Lung (tissue), 11 donors: ENCODE measurements at regions not wholly inside any gene's neighbourhood (a gene's known extent, or its start where the extent isn't known, plus 50 kb on each side); places are given as distances from the start of the nearest gene placed in this dataset.

Source experiments
- ATAC-seq: fragments of 200-7000 bp; cut with Tn5 transposase; one replicate; pipeline ENCODE4 v1.9.1; 2020; ENCODE audit warnings: moderate number of reproducible peaks; ENCODE audit not compliant: insufficient read depth, low FRiP score
- DNase-seq, 3 donors: peaks; one replicate each; pipeline ENCODE4 v3.0.0-alpha.2; 2013 to 2017
- H3K27ac ChIP-seq, 2 donors: one replicate each; pipeline ENCODE4 v1.5.1; 2013; ENCODE audit warnings: mild to moderate bottlenecking in 2 of 2, moderate library complexity in 2 of 2, control low read depth in 1 of 2, inconsistent platforms in 1 of 2, low read depth in 1 of 2, low read length in 1 of 2
- H3K27me3 ChIP-seq, 3 donors: one replicate each; pipeline ENCODE4 v1.5.1; 2013; ENCODE audit warnings: low read length in 2 of 3; ENCODE audit not compliant: control insufficient read depth in 3 of 3, insufficient read depth in 3 of 3
- H3K36me3 ChIP-seq, 4 donors: one replicate each; pipeline ENCODE4 v1.5.1; 2013; ENCODE audit warnings: low read length in 4 of 4, mild to moderate bottlenecking in 1 of 4, moderate library complexity in 1 of 4; ENCODE audit not compliant: control insufficient read depth in 4 of 4, insufficient read depth in 4 of 4
- H3K4me1 ChIP-seq, 5 donors: one replicate each; pipeline ENCODE4 v1.5.1; 2013; ENCODE audit warnings: low read length in 5 of 5, mild to moderate bottlenecking in 2 of 5, moderate library complexity in 1 of 5; ENCODE audit not compliant: control insufficient read depth in 5 of 5, insufficient read depth in 5 of 5
- H3K4me3 ChIP-seq: one replicate; pipeline ENCODE4 v1.5.1; 2013; ENCODE audit warnings: mild to moderate bottlenecking, control low read depth, moderate library complexity
- H3K9ac ChIP-seq, 2 donors: one replicate each; pipeline ENCODE4 v1.5.1; 2013; ENCODE audit warnings: low read length in 2 of 2, control low read depth in 1 of 2; ENCODE audit not compliant: insufficient read depth in 1 of 2
- H3K9me3 ChIP-seq, 4 donors: one replicate each; pipeline ENCODE4 v1.5.1; 2013; ENCODE audit warnings: low read length in 3 of 4, mild to moderate bottlenecking in 1 of 4, moderate library complexity in 1 of 4; ENCODE audit not compliant: control insufficient read depth in 4 of 4, insufficient read depth in 3 of 4
- WGBS, 2 donors: extraction: QIAGEN DNeasy Blood & Tissue Kit; methylation state at CpG; one replicate each; pipeline ENCODE4 v1.1.7; 2013; 5-methylcytosine and 5-hydroxymethylcytosine counted together
- TF ChIP-seq, protein P1 (sequence below): IDR thresholded peaks from 2 replicates; pipeline ENCODE4 v1.5.1; 2012; ENCODE audit warnings: mild to moderate bottlenecking; ENCODE audit errors: control extremely low read depth, extremely low read depth
- donor health status: control.
- donor health status: control.
- donor health status: Bipolar disorder and iron deficiency.
- donor health status: healthy.
- donor health status: DM: yes; HTN: yes; CAD: no.

DNA sequence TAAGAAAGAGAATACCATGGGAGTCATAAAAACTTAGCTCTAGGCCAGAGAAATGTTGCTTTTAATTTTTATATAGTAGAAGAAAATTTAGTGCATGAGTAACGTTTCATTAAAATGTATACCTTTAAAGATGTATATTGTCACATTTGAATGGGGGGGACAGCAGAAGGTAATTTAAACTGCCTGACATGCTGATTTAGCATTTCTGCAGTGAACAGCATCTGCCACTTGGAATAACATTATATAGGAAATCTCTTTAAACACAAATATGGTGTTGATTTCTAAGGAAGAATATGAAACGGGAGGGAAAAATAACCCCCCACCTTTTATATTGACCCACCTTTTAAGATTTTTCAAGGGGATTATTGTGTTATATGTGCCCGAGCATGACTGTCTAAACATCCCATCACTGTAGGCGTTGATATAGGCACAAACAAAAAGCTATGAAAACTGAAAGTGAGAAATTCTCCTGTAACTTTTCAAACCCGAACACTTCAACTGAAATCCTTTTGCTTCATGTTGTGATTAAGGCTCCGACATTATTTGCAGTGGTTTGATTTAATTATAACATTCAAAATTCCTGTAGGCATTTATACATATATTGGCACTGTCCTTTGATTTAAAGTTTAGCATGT is 244.7 kb upstream of the CELF2 start:
- Histone ChIP-seq H3K9ac (no peak overlapping the region), H3K9me3 (peaks cover 0 to 1% (median 0%) of the 10 kb centered on the region in 4 donors), H3K4me1 (no peaks in the 10 kb centered on the region), H3K4me3 (no peak overlapping the region), H3K27ac (no peak overlapping the region), H3K27me3 (no peaks in the 10 kb centered on the region), H3K36me3 (no peaks in the 10 kb centered on the region)
- TF ChIP-seq, protein P1, sequence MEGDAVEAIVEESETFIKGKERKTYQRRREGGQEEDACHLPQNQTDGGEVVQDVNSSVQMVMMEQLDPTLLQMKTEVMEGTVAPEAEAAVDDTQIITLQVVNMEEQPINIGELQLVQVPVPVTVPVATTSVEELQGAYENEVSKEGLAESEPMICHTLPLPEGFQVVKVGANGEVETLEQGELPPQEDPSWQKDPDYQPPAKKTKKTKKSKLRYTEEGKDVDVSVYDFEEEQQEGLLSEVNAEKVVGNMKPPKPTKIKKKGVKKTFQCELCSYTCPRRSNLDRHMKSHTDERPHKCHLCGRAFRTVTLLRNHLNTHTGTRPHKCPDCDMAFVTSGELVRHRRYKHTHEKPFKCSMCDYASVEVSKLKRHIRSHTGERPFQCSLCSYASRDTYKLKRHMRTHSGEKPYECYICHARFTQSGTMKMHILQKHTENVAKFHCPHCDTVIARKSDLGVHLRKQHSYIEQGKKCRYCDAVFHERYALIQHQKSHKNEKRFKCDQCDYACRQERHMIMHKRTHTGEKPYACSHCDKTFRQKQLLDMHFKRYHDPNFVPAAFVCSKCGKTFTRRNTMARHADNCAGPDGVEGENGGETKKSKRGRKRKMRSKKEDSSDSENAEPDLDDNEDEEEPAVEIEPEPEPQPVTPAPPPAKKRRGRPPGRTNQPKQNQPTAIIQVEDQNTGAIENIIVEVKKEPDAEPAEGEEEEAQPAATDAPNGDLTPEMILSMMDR, result no peak
- DNase-seq (no peak), ATAC-seq (no peak)
- 87% methylated on average over 6 of the region's 6 CpGs for WGBS, 2 donors

DNA sequence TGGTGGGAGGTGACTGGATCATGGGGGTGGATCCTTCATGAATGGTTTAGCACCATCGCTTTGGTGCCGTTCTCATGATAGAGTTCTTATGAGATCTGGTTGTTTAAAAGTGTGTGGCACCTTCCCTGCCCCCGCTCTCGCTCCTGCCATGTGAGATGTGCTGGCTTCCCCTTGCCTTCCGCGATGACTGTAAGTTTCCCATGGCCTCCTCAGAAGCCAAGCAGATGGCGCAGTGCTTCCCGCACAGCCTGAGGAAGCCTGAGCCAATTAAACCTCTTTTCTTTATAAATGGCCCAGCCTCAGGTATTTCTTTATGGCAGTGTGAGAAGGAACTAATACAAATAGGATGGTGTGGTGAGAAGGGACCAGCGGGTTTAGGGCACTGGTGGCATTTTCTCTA is 243.3 kb upstream of the CELF2 start:
- no peak for ATAC-seq
- Histone ChIP-seq H3K4me1 (no peaks in the 10 kb centered on the region), H3K4me3 (no peak overlapping the region), H3K9me3 (no peaks in the 10 kb centered on the region), H3K9ac (no peak overlapping the region), H3K27me3 (no peaks in the 10 kb centered on the region), H3K27ac (no peak overlapping the region), H3K36me3 (no peaks in the 10 kb centered on the region)
- TF ChIP-seq, protein P1, result no peak
- DNase-seq, result no peak
- WGBS, 2 donors, result 97% methylated on average over 9 of the region's 9 CpGs

GRCh38 chr10:10776363-10776762 is 241.3 kb upstream of the CELF2 start:
- TF ChIP-seq, protein P1, result no peak
- no peak for DNase-seq
- 94 to 96% methylated on average over 9 of the region's 9 CpGs for WGBS, 2 donors

DNA sequence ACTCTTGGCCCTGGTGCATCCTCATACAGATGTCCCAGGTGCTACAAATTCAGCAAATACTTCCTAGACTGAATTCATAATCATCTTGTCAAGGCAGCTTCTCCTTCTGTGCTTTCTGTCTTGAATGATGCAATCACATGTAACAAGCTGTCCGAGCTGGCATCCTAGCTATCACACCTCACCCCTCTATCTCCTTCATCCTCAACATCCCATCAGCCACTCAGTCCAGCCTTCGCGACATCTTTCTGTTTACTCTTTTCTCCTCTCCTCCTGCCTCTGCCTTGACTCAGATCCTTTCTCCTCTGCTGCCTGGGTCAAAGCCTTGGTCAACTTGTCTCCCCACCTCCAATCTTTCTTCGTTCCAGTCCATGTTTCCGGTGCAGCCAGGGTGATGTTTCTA is 240.4 kb upstream of the CELF2 start:
- Histone ChIP-seq H3K9me3 (no peaks in the 10 kb centered on the region), H3K4me3 (no peak overlapping the region), H3K27ac (no peak overlapping the region), H3K27me3 (no peaks in the 10 kb centered on the region), H3K4me1 (no peaks in the 10 kb centered on the region), H3K36me3 (no peaks in the 10 kb centered on the region), H3K9ac (no peak overlapping the region)
- DNase-seq (no peak), ATAC-seq (no peak)
- TF ChIP-seq, protein P1, result no peak
- WGBS, 2 donors, result 87 to 91% methylated on average over 5 of the region's 5 CpGs

More at GRCh38 chr10:10776363-10776762, 241.3 kb upstream of the CELF2 start:
- no peak overlapping the region for H3K4me3 ChIP-seq
- no peak for ATAC-seq
- H3K9me3 ChIP-seq, result no peaks in the 10 kb centered on the region
- H3K36me3 ChIP-seq, result no peaks in the 10 kb centered on the region
- H3K27ac ChIP-seq, result no peak overlapping the region
- H3K4me1 ChIP-seq, result no peaks in the 10 kb centered on the region
- no peak overlapping the region for H3K9ac ChIP-seq
- no peaks in the 10 kb centered on the region for H3K27me3 ChIP-seq
